Stimulated activated CD4-positive, alpha-beta T cell treated with anti-CD3 and anti-CD28 coated beads, Interleukin-12 subunit alpha, Interleukin-12 subunit beta, amount 100 ng/mL, for 24 hours (primary cell): ENCODE measurements at regions not wholly inside any gene's neighbourhood (a gene's known extent, or its start where the extent isn't known, plus 50 kb on each side); places are given as distances from the start of the nearest gene placed in this dataset.
"Not testable (repeated sequence)": the region's sequence is repeated elsewhere in the genome, so short reads cannot be mapped to it uniquely, and the experiment has no call there.

ENCODE experiments used
- DNase-seq, 2 experiments: peaks; one replicate each; pipeline ENCODE4 v3.0.0-alpha.2; 2020; ENCODE audit warnings: low read depth in 2 of 2

DNA sequence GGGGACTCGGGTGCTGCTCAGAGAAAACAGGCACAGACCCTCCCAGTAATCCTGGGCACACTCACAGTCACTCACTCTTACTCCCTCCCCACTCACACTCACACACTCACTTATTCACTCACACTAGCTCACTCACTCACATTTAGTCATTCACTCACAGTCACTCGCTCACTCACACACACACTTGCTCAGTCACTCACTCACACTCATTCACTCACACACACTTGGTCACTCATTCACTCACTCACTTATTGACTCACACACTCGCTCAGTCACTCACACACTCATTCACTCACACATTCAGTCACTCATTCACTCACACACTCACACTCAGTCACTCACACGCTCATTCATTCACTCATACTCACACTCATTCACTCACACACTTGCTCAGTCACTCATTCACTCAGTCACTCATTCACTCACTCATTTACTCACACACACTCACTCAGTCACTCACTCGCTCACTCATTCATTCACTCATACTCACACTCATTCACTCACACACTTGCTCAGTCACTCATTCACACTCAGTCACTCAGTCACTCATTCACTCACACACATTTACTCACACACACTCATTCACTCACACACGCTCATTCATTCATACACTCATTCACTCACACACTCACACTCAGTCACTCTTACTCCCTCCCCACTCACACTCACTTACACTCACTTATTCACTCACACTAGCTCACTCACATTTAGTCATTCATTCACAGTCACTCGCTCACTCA is 164.2 kb upstream of the C1orf174 start:
- DNase-seq, result no peak

GRCh38 chr1:4066860-4067599 is 167.0 kb upstream of the C1orf174 start:
- no peak for DNase-seq

GRCh38 chr1:4068076-4068475 is 168.0 kb upstream of the C1orf174 start:
- DNase-seq, result no peak

GRCh38 chr1:4071653-4072052 is 171.6 kb upstream of the C1orf174 start:
- no peak for DNase-seq

DNA sequence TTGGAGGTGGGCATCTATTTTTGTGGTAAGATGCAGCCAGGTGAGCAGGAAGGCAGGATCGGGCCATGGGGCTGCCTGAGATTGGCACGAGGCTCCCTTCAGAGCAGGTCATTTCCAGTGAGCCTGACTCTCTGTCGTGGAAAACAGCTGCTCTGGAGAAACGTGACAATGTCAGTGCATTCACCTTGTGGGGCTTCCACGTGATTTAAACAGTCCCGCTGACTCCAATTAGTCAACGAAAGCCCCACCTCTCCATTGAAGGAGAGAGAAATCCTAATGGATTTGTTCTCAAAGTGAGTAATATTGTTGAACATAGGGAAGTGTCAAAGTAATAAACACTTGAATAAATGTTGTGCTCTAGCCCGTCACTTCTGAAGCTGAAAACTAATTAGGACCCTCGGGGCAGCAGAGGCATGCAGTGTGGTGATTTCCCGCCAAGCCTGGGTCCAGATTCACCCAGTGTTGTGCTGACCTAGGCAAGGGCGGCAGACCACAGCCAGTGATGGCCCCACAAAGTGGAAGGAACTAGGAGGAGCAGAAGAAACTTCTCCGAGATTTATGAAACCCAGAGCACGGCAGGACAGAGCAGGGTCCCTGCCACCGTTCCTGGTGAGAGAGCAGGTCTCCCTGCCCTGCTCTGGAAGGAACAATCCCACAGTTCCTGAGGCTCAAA is 172.5 kb upstream of the C1orf174 start:
- no peak for DNase-seq

GRCh38 chr1:4075436-4076225 is 175.6 kb upstream of the C1orf174 start:
- DNase-seq, result no peak

- no peak for DNase-seq
Measured at GRCh38 chr1:4076346-4076745, 176.3 kb upstream of the C1orf174 start.

DNA sequence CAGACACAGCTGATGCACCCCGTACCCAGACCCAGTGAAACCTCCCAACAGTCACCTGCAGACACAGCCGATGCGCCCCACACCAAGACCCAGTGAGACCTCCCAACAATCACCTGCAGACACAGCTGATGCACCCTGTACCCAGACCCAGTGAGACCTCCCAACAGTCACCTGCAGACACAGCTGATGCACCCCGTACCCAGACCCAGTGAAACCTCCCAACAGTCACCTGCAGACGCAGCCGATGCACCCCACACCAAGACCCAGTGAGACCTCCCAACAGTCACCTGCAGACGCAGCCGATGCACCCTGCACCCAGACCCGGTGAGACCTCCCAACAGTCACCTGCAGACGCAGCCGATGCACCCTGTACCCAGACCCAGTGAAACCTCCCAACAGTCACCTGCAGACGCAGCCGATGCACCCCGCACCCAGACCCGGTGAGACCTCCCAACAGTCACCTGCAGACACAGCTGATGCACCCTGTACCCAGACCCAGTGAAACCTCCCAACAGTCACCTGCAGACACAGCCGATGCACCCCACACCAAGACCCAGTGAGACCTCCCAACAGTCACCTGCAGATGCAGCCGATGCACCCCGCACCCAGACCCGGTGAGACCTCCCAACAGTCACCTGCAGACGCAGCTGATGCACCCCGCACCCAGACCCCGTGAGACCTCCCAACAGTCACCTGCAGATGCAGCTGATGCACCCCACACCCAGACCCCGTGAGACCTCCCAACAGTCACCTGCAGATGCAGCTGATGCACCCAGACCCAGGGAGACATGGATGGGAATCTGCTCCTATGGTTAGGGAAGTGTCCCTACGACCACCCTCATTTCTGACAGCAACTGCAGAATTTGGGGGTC is 178.3 kb upstream of the C1orf174 start:
- not testable (repeated sequence) for DNase-seq

DNA sequence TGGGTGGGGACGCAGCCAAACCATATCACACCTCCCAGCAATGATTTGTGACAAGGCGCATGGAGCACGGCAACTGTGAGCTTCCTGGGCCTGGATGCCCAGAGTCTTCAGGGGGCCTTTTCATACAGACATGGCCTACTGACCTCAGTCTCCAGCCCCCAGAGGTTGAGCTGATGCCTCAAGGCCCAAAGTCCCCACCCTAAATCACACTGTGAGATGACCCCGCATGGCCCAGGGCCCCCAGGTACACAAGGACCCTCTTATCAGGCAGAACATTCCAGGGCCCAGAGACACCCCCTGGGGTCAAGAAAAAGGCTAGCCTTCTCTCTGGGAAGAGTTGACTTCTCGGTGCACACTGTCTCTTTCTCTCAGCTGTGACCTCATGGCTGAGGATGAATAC is 179.7 kb upstream of the C1orf174 start:
- DNase-seq, result no peak

GRCh38 chr1:4081806-4082711 is 182.0 kb upstream of the C1orf174 start:
- DNase-seq, result no peak

- no peak for DNase-seq
Measured at GRCh38 chr1:4083231-4084047, 183.4 kb upstream of the C1orf174 start.

GRCh38 chr1:4084048-4084431 is 184.0 kb upstream of the C1orf174 start:
- no peak for DNase-seq

- DNase-seq, result no peak
Measured at GRCh38 chr1:4084446-4084845, 184.4 kb upstream of the C1orf174 start.

- DNase-seq, result no peak
Measured at GRCh38 chr1:4084896-4085295, 184.8 kb upstream of the C1orf174 start.

DNA sequence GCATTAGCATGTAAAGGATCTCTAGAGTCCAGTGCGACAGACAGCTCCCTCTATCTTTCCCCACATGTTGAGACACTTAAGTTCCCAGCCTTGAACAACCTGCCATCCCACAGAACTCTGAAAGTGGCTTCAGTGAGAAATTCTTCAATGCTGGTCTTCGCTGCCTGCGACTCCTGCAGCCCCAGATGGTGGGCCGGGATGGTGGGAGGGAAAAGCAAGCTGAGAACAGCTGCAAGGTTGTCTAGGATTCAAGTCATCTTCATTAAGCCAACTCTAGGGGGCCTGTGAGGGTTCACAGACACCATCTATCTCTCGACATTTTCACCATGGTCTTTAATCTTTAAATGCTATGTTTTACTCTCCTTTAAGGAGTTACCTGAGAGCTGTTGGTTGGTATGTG is 185.5 kb upstream of the C1orf174 start:
- no peak for DNase-seq

GRCh38 chr1:4086085-4086850 is 186.2 kb upstream of the C1orf174 start:
- no peak for DNase-seq

DNA sequence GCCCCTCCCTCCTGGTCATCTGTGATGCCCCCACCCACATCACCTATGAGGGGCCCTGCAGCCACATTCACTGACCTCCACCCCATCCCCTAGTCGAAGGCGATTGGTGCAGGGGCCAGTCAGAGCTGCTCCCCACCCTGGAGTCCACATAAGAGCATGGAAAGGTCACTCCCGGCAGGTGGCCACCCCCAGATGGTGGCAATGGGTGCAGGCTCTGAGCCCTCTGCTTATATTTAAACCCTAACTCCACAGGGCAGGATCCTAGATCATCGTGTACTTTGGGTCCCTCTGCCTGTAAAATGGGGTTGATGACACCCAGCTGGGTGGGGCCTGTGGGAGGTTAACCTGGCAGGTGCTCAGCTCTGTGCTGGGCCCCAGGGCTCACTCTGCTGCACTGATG is 186.8 kb upstream of the C1orf174 start:
- no peak for DNase-seq
